Endothelial cell of umbilical vein (primary cell): ENCODE measurements at regions not wholly inside any gene's neighbourhood (a gene's known extent, or its start where the extent isn't known, plus 50 kb on each side); places are given as distances from the start of the nearest gene placed in this dataset.
"Not testable (repeated sequence)": the region's sequence is repeated elsewhere in the genome, so short reads cannot be mapped to it uniquely, and the experiment has no call there.

Experiments used
- EZH2 ChIP-seq: IDR thresholded peaks from 2 replicates; pipeline ENCODE4 v1.6.1; 2012; ENCODE audit warnings: borderline replicate concordance, low read depth, mild to moderate bottlenecking, moderate library complexity, low read length, inconsistent platforms; ENCODE audit not compliant: severe bottlenecking
- POLR2A ChIP-seq: IDR thresholded peaks from 2 replicates; pipeline ENCODE4 v1.6.1; 2012; ENCODE audit warnings: low read depth, mild to moderate bottlenecking, control low read depth, low read length
- POLR2AphosphoS5 ChIP-seq: IDR thresholded peaks from 2 replicates; pipeline ENCODE4 v1.6.1; 2012; ENCODE audit warnings: low read depth, mild to moderate bottlenecking, control low read depth, low read length, moderate library complexity; ENCODE audit not compliant: insufficient read depth
- TF ChIP-seq, protein P1 (sequence below), 2 donors: IDR thresholded peaks; 1 replicate in 1 of 2; 2 replicates in 1 of 2; pipeline ENCODE4 v1.5.1; 2011; ENCODE audit warnings: low read length in 2 of 2, mild to moderate bottlenecking in 2 of 2, moderate library complexity in 2 of 2, control low read depth in 1 of 2, inconsistent platforms in 1 of 2, low read depth in 1 of 2; ENCODE audit not compliant: insufficient read depth in 1 of 2; ENCODE audit errors: extremely low read depth in 1 of 2
- TF ChIP-seq, protein P2 (sequence below): IDR thresholded peaks from 2 replicates; pipeline ENCODE4 v1.6.1; 2011; ENCODE audit not compliant: insufficient read depth, insufficient read length

DNA sequence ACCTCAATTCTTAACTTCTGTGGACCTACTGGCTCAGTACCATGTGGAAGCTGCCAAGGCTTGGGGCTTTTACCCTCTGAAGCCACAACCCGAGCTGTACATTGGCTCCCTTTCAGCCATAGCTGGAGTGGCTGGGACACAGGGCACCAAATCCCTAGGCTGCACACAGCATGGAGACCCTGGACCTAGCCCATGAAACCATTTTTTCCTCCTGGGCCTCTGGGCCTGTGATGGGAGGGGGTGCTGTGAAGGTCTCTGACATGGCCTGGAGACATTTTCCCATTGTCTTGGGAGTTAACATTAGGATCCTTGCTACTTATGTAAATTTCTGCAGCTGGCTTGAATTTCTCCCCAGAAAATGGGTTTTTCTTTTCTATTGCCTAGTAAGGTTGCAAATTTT lies 205.1 kb downstream of the DCDC2C start:
- TF ChIP-seq, protein P1, sequence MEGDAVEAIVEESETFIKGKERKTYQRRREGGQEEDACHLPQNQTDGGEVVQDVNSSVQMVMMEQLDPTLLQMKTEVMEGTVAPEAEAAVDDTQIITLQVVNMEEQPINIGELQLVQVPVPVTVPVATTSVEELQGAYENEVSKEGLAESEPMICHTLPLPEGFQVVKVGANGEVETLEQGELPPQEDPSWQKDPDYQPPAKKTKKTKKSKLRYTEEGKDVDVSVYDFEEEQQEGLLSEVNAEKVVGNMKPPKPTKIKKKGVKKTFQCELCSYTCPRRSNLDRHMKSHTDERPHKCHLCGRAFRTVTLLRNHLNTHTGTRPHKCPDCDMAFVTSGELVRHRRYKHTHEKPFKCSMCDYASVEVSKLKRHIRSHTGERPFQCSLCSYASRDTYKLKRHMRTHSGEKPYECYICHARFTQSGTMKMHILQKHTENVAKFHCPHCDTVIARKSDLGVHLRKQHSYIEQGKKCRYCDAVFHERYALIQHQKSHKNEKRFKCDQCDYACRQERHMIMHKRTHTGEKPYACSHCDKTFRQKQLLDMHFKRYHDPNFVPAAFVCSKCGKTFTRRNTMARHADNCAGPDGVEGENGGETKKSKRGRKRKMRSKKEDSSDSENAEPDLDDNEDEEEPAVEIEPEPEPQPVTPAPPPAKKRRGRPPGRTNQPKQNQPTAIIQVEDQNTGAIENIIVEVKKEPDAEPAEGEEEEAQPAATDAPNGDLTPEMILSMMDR (IDR thresholded peaks at IDR 0.05; ENCODE audit: extremely low read depth in 1 of 2, insufficient read depth in 1 of 2, low read depth in 1 of 2, low read length in 2 of 2): not testable (repeated sequence)
- TF ChIP-seq, protein P2, sequence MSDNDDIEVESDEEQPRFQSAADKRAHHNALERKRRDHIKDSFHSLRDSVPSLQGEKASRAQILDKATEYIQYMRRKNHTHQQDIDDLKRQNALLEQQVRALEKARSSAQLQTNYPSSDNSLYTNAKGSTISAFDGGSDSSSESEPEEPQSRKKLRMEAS: not testable (repeated sequence)
- TF ChIP-seq EZH2, POLR2A, POLR2AphosphoS5: not testable (repeated sequence)
